GM12873 (cell line): ENCODE measurements at regions not wholly inside any gene's neighbourhood (a gene's known extent, or its start where the extent isn't known, plus 50 kb on each side); places are given as distances from the start of the nearest gene placed in this dataset.

Source experiments
- CTCF ChIP-seq: IDR thresholded peaks from 2 replicates; pipeline ENCODE4 v1.5.1; 2012; ENCODE audit warnings: low read depth, mild to moderate bottlenecking, moderate library complexity, low read length, control low read depth; ENCODE audit not compliant: insufficient read depth; ENCODE audit errors: missing control alignments

GRCh38 chr15:46354443-46354842, 719.6 kb downstream of the SQOR start:
- no peak for TF ChIP-seq CTCF

- no peak for TF ChIP-seq CTCF
These were observed 730.7 kb downstream of the SQOR start for GRCh38 chr15:46365572-46365971.

- TF ChIP-seq CTCF, result no peak
These were observed 731.7 kb downstream of the SQOR start for GRCh38 chr15:46366360-46367007.

GRCh38 chr15:46383978-46384377, 749.1 kb downstream of the SQOR start:
- no peak for TF ChIP-seq CTCF

GRCh38 chr15:46386356-46386755, 751.5 kb downstream of the SQOR start:
- no peak for TF ChIP-seq CTCF

- no peak for TF ChIP-seq CTCF
These were observed 754.9 kb downstream of the SQOR start for GRCh38 chr15:46389739-46390138.

GRCh38 chr15:46394463-46394862, 759.6 kb downstream of the SQOR start:
- TF ChIP-seq CTCF, result no peak
